Breast epithelium (tissue), 4 donors: ENCODE measurements at regions not wholly inside any gene's neighbourhood (a gene's known extent, or its start where the extent isn't known, plus 50 kb on each side); places are given as distances from the start of the nearest gene placed in this dataset.
"Not testable (repeated sequence)": the region's sequence is repeated elsewhere in the genome, so short reads cannot be mapped to it uniquely, and the experiment has no call there.

Source experiments
- DNase-seq, 2 donors: peaks; one replicate each; pipeline ENCODE4 v3.0.0-alpha.2; 2019; ENCODE audit warnings: low spot score in 2 of 2
- H3K27ac ChIP-seq, 2 donors: fragments of 200-600 bp; sonication (generic) in 1 of 2; one replicate each; pipeline ENCODE4 v1.5.1; 2016 to 2019; ENCODE audit warnings: mild to moderate bottlenecking in 1 of 2
- H3K27me3 ChIP-seq, 2 donors: fragments of 200-600 bp; sonication (generic) in 1 of 2; one replicate each; pipeline versions ENCODE4 v1.5.1 to v1.6.0; 2017 to 2019; ENCODE audit warnings: control low read depth in 1 of 2, mild to moderate bottlenecking in 1 of 2
- H3K36me3 ChIP-seq: fragments of 200-600 bp; one replicate; pipeline ENCODE4 v1.5.1; 2019
- H3K4me1 ChIP-seq, 2 donors: fragments of 200-600 bp; sonication (generic); one replicate each; pipeline ENCODE4 v1.5.1; 2016 to 2019; ENCODE audit warnings: control low read depth in 1 of 2
- H3K4me3 ChIP-seq, 3 donors: fragments of 200-600 bp; sonication (generic); 1 replicate in 2 of 3; 2 replicates in 1 of 3; pipeline ENCODE4 v1.5.1; 2016 to 2019; ENCODE audit warnings: mild to moderate bottlenecking in 3 of 3, moderate library complexity in 2 of 3
- H3K9me3 ChIP-seq, 2 donors: fragments of 200-600 bp; sonication (generic) in 1 of 2; one replicate each; pipeline ENCODE4 v1.5.1; 2016 to 2019; ENCODE audit warnings: control low read depth in 1 of 2
- CTCF ChIP-seq, 3 donors: fragments of 450-650 bp; IDR thresholded peaks; one replicate each; pipeline ENCODE4 v1.5.1; 2016 to 2017; ENCODE audit warnings: antibody characterized with exemption in 3 of 3, mild to moderate bottlenecking in 3 of 3, moderate library complexity in 3 of 3
- POLR2AphosphoS5 ChIP-seq, 3 donors: sonication (generic); formaldehyde crosslinking; IDR thresholded peaks; one replicate each; pipeline ENCODE4 v1.6.1; 2017; ENCODE audit warnings: antibody characterized with exemption in 3 of 3
- intact Hi-C: fragments of 100-400 bp; cut with DNase I; formaldehyde crosslinking; loops from one replicate; pipeline ENCODE4 v1.15.1; 2023; ENCODE audit warnings: low total_unique reads

GRCh38 chr3:125767641-125768040 is 172.3 kb upstream of the OSBPL11 start:
- H3K4me3 ChIP-seq, result peak overlapping the region in 1 of 3 donors; percentile 72
- intact Hi-C loops, result no loop called here

GRCh38 chr3:125768821-125769220 is 173.5 kb upstream of the OSBPL11 start:
- H3K9me3 ChIP-seq, H3K27me3 ChIP-seq, H3K4me1 ChIP-seq, DNase-seq, H3K36me3 ChIP-seq, H3K27ac ChIP-seq, H3K4me3 ChIP-seq, intact Hi-C loops: not testable (repeated sequence)

More at GRCh38 chr3:125767641-125768040, 172.3 kb upstream of the OSBPL11 start:
- DNase-seq, result no peak
- no peaks in the 10 kb centered on the region for H3K9me3 ChIP-seq
- H3K4me1 ChIP-seq, result no peaks in the 10 kb centered on the region
- no peaks in the 10 kb centered on the region for H3K27me3 ChIP-seq
- no peaks in the 10 kb centered on the region for H3K36me3 ChIP-seq
- TF ChIP-seq CTCF (IDR thresholded peaks at IDR 0.05), result no peak
- TF ChIP-seq POLR2AphosphoS5 (IDR thresholded peaks at IDR 0.05), result no peak
- no peak overlapping the region for H3K27ac ChIP-seq

GRCh38 chr3:125771506-125771905 is 176.2 kb upstream of the OSBPL11 start:
- H3K27me3 ChIP-seq, H3K27ac ChIP-seq, intact Hi-C loops, H3K4me3 ChIP-seq, DNase-seq, H3K4me1 ChIP-seq, H3K36me3 ChIP-seq, H3K9me3 ChIP-seq: not testable (repeated sequence)

- H3K4me1 ChIP-seq, H3K27ac ChIP-seq, H3K36me3 ChIP-seq, H3K27me3 ChIP-seq, intact Hi-C loops, H3K4me3 ChIP-seq, H3K9me3 ChIP-seq, DNase-seq: not testable (repeated sequence)
Measured at GRCh38 chr3:125774433-125775034, 179.2 kb upstream of the OSBPL11 start.

GRCh38 chr3:125775106-125775505 is 179.8 kb upstream of the OSBPL11 start:
- H3K9me3 ChIP-seq, H3K27me3 ChIP-seq, intact Hi-C loops, H3K36me3 ChIP-seq, H3K4me1 ChIP-seq, DNase-seq, H3K27ac ChIP-seq, H3K4me3 ChIP-seq: not testable (repeated sequence)

GRCh38 chr3:125775606-125776294 is 180.5 kb upstream of the OSBPL11 start:
- H3K4me1 ChIP-seq, DNase-seq, H3K36me3 ChIP-seq, H3K27ac ChIP-seq, H3K4me3 ChIP-seq, H3K9me3 ChIP-seq, H3K27me3 ChIP-seq, intact Hi-C loops: not testable (repeated sequence)

GRCh38 chr3:125779276-125779675 is 184.0 kb upstream of the OSBPL11 start:
- H3K27ac ChIP-seq, intact Hi-C loops, H3K36me3 ChIP-seq, DNase-seq, H3K4me1 ChIP-seq, H3K9me3 ChIP-seq, H3K4me3 ChIP-seq, H3K27me3 ChIP-seq: not testable (repeated sequence)

- H3K4me3 ChIP-seq, intact Hi-C loops, H3K27me3 ChIP-seq, H3K27ac ChIP-seq, H3K4me1 ChIP-seq, H3K36me3 ChIP-seq, DNase-seq, H3K9me3 ChIP-seq: not testable (repeated sequence)
Measured at GRCh38 chr3:125779918-125780317, 184.6 kb upstream of the OSBPL11 start.

- intact Hi-C loops, result not testable (repeated sequence)
Measured at GRCh38 chr3:125781678-125782077, 186.4 kb upstream of the OSBPL11 start.

GRCh38 chr3:125790312-125790711 is 178.7 kb upstream of the ROPN1B start:
- H3K4me3 ChIP-seq, H3K4me1 ChIP-seq, H3K27me3 ChIP-seq, intact Hi-C loops, DNase-seq, H3K36me3 ChIP-seq, H3K27ac ChIP-seq, H3K9me3 ChIP-seq: not testable (repeated sequence)

More at GRCh38 chr3:125781678-125782077, 186.4 kb upstream of the OSBPL11 start:
- DNase-seq, H3K27me3 ChIP-seq, H3K4me1 ChIP-seq, H3K9me3 ChIP-seq, H3K36me3 ChIP-seq, H3K4me3 ChIP-seq, H3K27ac ChIP-seq: not testable (repeated sequence)

GRCh38 chr3:125791021-125791420 is 178.0 kb upstream of the ROPN1B start:
- H3K4me1 ChIP-seq, H3K27me3 ChIP-seq, DNase-seq, H3K36me3 ChIP-seq, H3K4me3 ChIP-seq, intact Hi-C loops, H3K27ac ChIP-seq, H3K9me3 ChIP-seq: not testable (repeated sequence)

GRCh38 chr3:125810010-125810409 is 159.0 kb upstream of the ROPN1B start:
- H3K27me3 ChIP-seq, DNase-seq, H3K4me1 ChIP-seq, intact Hi-C loops, H3K4me3 ChIP-seq, H3K36me3 ChIP-seq, H3K27ac ChIP-seq: not testable (repeated sequence)
- peaks cover 31 to 34% of the 10 kb centered on the region in 2 donors for H3K9me3 ChIP-seq
